ENCODE measurements at regions not wholly inside any gene's neighbourhood (a gene's known extent, or its start where the extent isn't known, plus 50 kb on each side); places are given as distances from the start of the nearest gene placed in this dataset.

DNA sequence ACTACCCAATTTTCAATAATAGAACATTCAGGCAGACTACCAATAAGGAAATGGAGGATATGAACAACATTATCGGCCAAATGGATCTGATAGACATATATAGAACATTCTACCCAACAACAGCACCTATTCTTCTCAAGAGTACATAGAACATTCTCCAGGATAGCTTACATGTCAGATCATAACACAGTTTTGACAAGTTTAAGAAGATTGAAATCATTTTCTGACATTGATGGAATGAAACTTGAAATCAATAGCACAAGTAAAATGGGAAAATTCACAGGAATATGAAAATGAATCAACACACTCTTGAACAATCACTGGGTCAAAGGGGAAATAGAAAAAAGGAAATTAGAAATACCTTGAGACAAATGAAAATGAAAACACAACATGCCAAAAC is 94.6 kb upstream of the MEGF10 start:
- TF ChIP-seq CTCF (IDR thresholded peaks at IDR 0.05; ENCODE audit: low read depth, low read length), result no peak
- TF ChIP-seq EZH2phosphoT487 (IDR thresholded peaks at IDR 0.05; ENCODE audit: low read depth), result no peak

Measured in OCI-LY3 (cell line).